H1 (cell line): ENCODE measurements at regions not wholly inside any gene's neighbourhood (a gene's known extent, or its start where the extent isn't known, plus 50 kb on each side); places are given as distances from the start of the nearest gene placed in this dataset.

ENCODE experiments used
- ASH2L ChIP-seq: fragments of 200-600, 300-600 bp; sonication (generic); IDR thresholded peaks from one replicate; pipeline ENCODE4 v1.7.1; 2017; ENCODE audit warnings: low read length
- BACH1 ChIP-seq: IDR thresholded peaks from 2 replicates; pipeline ENCODE4 v1.6.1; 2012; ENCODE audit warnings: low read length, improper control_type of control experiment
- CHD7 ChIP-seq: fragments of 300-600 bp; sonication (generic); IDR thresholded peaks from 2 replicates; pipeline ENCODE4 v1.7.1; 2012; ENCODE audit warnings: low read length, moderate library complexity, mild to moderate bottlenecking, inconsistent platforms; ENCODE audit not compliant: insufficient replicate concordance
- CREB1 ChIP-seq: IDR thresholded peaks from 2 replicates; pipeline ENCODE4 v1.6.1; 2012; ENCODE audit warnings: inconsistent platforms
- EP300 ChIP-seq, 2 experiments: IDR thresholded peaks; 1 replicate in 1 of 2; 2 replicates in 1 of 2; pipeline ENCODE4 v1.6.1; 2011 to 2012; ENCODE audit warnings: low read depth in 2 of 2, low read length in 2 of 2, mild to moderate bottlenecking in 2 of 2, borderline replicate concordance in 1 of 2, inconsistent platforms in 1 of 2, moderate library complexity in 1 of 2
- GABPA ChIP-seq: IDR thresholded peaks from 2 replicates; pipeline ENCODE4 v1.6.1; 2011; ENCODE audit warnings: mild to moderate bottlenecking, low read length, moderate library complexity, borderline replicate concordance; ENCODE audit not compliant: insufficient read depth
- GTF2F1 ChIP-seq: IDR thresholded peaks from 2 replicates; pipeline ENCODE4 v1.6.1; 2012; ENCODE audit warnings: low read depth, low read length, improper control_type of control experiment, borderline replicate concordance
- KDM1A ChIP-seq: fragments of 200-600, 300-600 bp; sonication (generic); IDR thresholded peaks from 2 replicates; pipeline ENCODE4 v1.7.1; 2016; ENCODE audit warnings: mild to moderate bottlenecking, low read length, borderline replicate concordance
- MAFK ChIP-seq: IDR thresholded peaks from 2 replicates; pipeline ENCODE4 v1.6.1; 2012; ENCODE audit warnings: low read depth, mild to moderate bottlenecking, improper control_type of control experiment, low read length
- RXRA ChIP-seq: IDR thresholded peaks from 2 replicates; pipeline ENCODE4 v1.6.1; 2011; ENCODE audit warnings: low read depth, mild to moderate bottlenecking, low read length, moderate library complexity; ENCODE audit not compliant: insufficient read depth
- SP1 ChIP-seq: IDR thresholded peaks from 2 replicates; pipeline ENCODE4 v1.6.1; 2011; ENCODE audit warnings: low read depth, low read length
- SUZ12 ChIP-seq: fragments of 200-600 bp; sonication (generic); IDR thresholded peaks from 2 replicates; pipeline ENCODE4 v1.6.1; 2012; ENCODE audit warnings: mild to moderate bottlenecking, inconsistent platforms, low read length, moderate library complexity, mixed read lengths
- TCF12 ChIP-seq: IDR thresholded peaks from 2 replicates; pipeline ENCODE4 v1.6.1; 2011; ENCODE audit warnings: low read depth, mild to moderate bottlenecking, low read length

GRCh38 chr9:25396828-25397227 lies 281.4 kb downstream of the TUSC1 start (continued):
- TF ChIP-seq GTF2F1 (no peak), GABPA (no peak), CREB1 (no peak), SUZ12 (no peak), ASH2L (no peak), TCF12 (no peak), KDM1A (no peak), BACH1 (no peak), RXRA (no peak), EP300 (IDR thresholded peaks at IDR 0.05; ENCODE audit: borderline replicate concordance in 1 of 2, low read depth in 2 of 2, low read length in 2 of 2) (peak in 1 of 2 experiments; percentile 61; a peak in 1 of 3 replicates), SP1 (no peak), CHD7 (peak; percentile 72), MAFK (no peak)
